Kidney (tissue), 13 donors: ENCODE measurements at regions not wholly inside any gene's neighbourhood (a gene's known extent, or its start where the extent isn't known, plus 50 kb on each side); places are given as distances from the start of the nearest gene placed in this dataset.

Source experiments
- DNase-seq, 5 donors: peaks; one replicate each; pipeline ENCODE4 v3.0.0-alpha.2; 2013 to 2020
- FAIRE-seq: peaks from 2 replicates; lab custom pipeline; 2012; peaks lifted over from hg19 to GRCh38; lab: Jason Lieb, UNC
- H3K27ac ChIP-seq, 2 donors: one replicate each; pipeline ENCODE4 v1.7.0; 2013; ENCODE audit warnings: low read depth in 2 of 2, low read length in 2 of 2, inconsistent platforms in 1 of 2
- H3K27me3 ChIP-seq: one replicate; pipeline ENCODE4 v1.7.1; 2013; ENCODE audit warnings: low read length, inconsistent platforms; ENCODE audit not compliant: control insufficient read depth, insufficient read depth
- H3K36me3 ChIP-seq, 3 donors: one replicate each; pipeline versions ENCODE4 v1.7.0 to v1.7.1; 2013; ENCODE audit warnings: low read length in 3 of 3, control low read depth in 1 of 3, inconsistent platforms in 1 of 3; ENCODE audit not compliant: insufficient read depth in 3 of 3, control insufficient read depth in 2 of 3
- H3K4me1 ChIP-seq, 3 donors: one replicate each; pipeline versions ENCODE4 v1.7.0 to v1.7.1; 2013; ENCODE audit warnings: low read length in 3 of 3, inconsistent platforms in 1 of 3, low read depth in 1 of 3; ENCODE audit not compliant: control insufficient read depth in 2 of 3, insufficient read depth in 2 of 3
- H3K4me3 ChIP-seq, 3 donors: one replicate each; pipeline versions ENCODE4 v1.7.0 to v1.8.1; 2013; ENCODE audit warnings: low read length in 3 of 3, control low read depth in 1 of 3, inconsistent platforms in 1 of 3
- H3K9ac ChIP-seq, 3 donors: one replicate each; pipeline versions ENCODE4 v1.7.0 to v1.7.1; 2013; ENCODE audit warnings: low read length in 3 of 3, control low read depth in 1 of 3, inconsistent platforms in 1 of 3
- H3K9me3 ChIP-seq, 3 donors: one replicate each; pipeline versions ENCODE4 v1.7.0 to v1.7.1; 2013; ENCODE audit warnings: low read length in 3 of 3, control low read depth in 1 of 3, inconsistent platforms in 1 of 3; ENCODE audit not compliant: control insufficient read depth in 2 of 3, insufficient read depth in 1 of 3
- intact Hi-C: fragments of 100-400 bp; cut with DNase I; formaldehyde crosslinking; loops from one replicate; pipeline ENCODE4 v1.11.1; 2022
- TF ChIP-seq, protein P1 (sequence below): IDR thresholded peaks from 3 replicates; pipeline ENCODE4 v1.5.1; 2012; ENCODE audit warnings: mild to moderate bottlenecking, moderate library complexity, borderline replicate concordance; ENCODE audit not compliant: insufficient read depth; ENCODE audit errors: extremely low read depth
- donor health status: control.
- donor health status: control.
- donor health status: control.
- donor health status: control.
- donor health status: control.
- donor health status: DM: yes; HTN: yes; CAD: no.
- donor health status: Normal renal cell carcinoma (clear cell type).

GRCh38 chr7:41578700-41579099, 124.2 kb downstream of the INHBA start:
- Histone ChIP-seq H3K9me3 (no peaks in the 10 kb centered on the region), H3K36me3 (no peaks in the 10 kb centered on the region), H3K9ac (no peak overlapping the region), H3K27me3 (no peaks in the 10 kb centered on the region), H3K27ac (no peak overlapping the region), H3K4me3 (no peak overlapping the region), H3K4me1 (no peaks in the 10 kb centered on the region)
- TF ChIP-seq, protein P1, sequence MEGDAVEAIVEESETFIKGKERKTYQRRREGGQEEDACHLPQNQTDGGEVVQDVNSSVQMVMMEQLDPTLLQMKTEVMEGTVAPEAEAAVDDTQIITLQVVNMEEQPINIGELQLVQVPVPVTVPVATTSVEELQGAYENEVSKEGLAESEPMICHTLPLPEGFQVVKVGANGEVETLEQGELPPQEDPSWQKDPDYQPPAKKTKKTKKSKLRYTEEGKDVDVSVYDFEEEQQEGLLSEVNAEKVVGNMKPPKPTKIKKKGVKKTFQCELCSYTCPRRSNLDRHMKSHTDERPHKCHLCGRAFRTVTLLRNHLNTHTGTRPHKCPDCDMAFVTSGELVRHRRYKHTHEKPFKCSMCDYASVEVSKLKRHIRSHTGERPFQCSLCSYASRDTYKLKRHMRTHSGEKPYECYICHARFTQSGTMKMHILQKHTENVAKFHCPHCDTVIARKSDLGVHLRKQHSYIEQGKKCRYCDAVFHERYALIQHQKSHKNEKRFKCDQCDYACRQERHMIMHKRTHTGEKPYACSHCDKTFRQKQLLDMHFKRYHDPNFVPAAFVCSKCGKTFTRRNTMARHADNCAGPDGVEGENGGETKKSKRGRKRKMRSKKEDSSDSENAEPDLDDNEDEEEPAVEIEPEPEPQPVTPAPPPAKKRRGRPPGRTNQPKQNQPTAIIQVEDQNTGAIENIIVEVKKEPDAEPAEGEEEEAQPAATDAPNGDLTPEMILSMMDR, result no peak
- DNase-seq (no peak), FAIRE-seq (no peak)
- intact Hi-C loops, result no loop called here

- H3K9me3 ChIP-seq, result no peaks in the 10 kb centered on the region
- H3K4me3 ChIP-seq, result no peak overlapping the region
- H3K27me3 ChIP-seq, result no peaks in the 10 kb centered on the region
- no peak for FAIRE-seq
- H3K9ac ChIP-seq, result no peak overlapping the region
- DNase-seq, result no peak
- no peaks in the 10 kb centered on the region for H3K36me3 ChIP-seq
- intact Hi-C loops, result no loop called here
- no peaks in the 10 kb centered on the region for H3K4me1 ChIP-seq
- no peak overlapping the region for H3K27ac ChIP-seq
- TF ChIP-seq, protein P1, result no peak
Observed at GRCh38 chr7:41576166-41576565, 126.7 kb downstream of the INHBA start.

GRCh38 chr7:41574377-41574776, 128.5 kb downstream of the INHBA start:
- Histone ChIP-seq H3K4me3 (no peak overlapping the region), H3K27ac (no peak overlapping the region), H3K36me3 (no peaks in the 10 kb centered on the region), H3K9me3 (no peaks in the 10 kb centered on the region), H3K9ac (no peak overlapping the region), H3K4me1 (no peaks in the 10 kb centered on the region), H3K27me3 (no peaks in the 10 kb centered on the region)
- TF ChIP-seq, protein P1, result no peak
- DNase-seq, result no peak
- intact Hi-C loops, result no loop called here
- FAIRE-seq, result no peak

DNA sequence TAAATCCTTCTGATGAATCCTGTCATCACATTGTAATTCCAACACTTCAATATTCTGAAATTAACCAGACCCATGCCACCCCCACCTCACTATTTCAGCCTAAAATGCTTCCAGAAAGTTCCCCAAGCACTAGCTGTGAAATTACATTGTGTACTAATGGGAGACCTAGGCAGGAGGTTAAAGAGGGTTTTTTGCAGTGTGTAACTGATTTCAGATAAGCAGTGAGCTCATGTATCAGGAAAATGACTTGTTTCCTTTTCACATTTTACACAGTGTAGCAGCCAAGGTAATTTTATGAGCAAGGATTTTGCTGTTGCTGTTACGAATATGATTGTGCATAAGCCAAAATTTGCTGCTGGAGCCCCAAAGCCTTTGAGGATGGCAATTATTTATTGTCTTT, 129.0 kb downstream of the INHBA start:
- Histone ChIP-seq H3K4me3 (no peak overlapping the region), H3K27me3 (no peaks in the 10 kb centered on the region), H3K9me3 (no peaks in the 10 kb centered on the region), H3K36me3 (no peaks in the 10 kb centered on the region), H3K9ac (no peak overlapping the region), H3K4me1 (no peaks in the 10 kb centered on the region), H3K27ac (no peak overlapping the region)
- TF ChIP-seq, protein P1, result no peak
- FAIRE-seq, result no peak
- DNase-seq, result no peak
- intact Hi-C loops, result no loop called here
